ENCODE measurements at regions not wholly inside any gene's neighbourhood (a gene's known extent, or its start where the extent isn't known, plus 50 kb on each side); places are given as distances from the start of the nearest gene placed in this dataset.

DNA sequence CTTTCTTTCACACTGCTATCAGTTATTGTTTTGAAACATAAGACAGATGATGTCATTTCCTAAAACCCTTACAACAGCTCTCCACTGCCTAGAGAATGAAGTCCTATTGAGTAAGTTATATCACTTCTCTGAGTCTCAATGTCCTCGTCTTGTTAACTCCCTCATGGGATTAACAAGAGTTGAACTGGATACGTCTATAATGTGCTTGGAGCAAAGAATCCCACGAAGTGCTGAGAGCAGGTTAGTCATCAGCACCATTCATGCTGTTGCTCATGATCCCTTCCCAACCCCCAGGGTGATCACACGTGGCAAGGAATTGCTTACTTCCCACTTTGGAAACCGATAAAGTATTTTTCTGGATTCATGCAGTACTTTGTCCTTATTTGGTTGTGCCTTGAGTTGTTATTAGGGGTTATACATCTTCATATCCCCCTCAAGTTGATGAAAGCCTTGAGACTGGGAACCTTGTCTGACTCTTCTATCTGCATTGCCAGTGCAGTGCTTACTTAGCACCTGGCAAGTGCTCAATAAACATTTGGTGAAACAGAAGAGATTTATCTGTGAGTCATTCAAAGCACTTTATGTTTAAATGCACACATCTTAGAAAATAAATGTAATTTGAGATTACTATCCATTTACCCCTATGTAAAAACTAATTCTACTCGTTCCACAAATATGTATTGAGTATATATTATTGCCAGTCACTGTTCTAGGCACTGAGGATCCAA lies 487.5 kb downstream of the EPM2A start:
- no peak for TF ChIP-seq CTCF (IDR thresholded peaks at IDR 0.05)
- no peaks in the 10 kb centered on the region for H3K9me3 ChIP-seq

GRCh38 chr6:145250436-145250835 lies 484.9 kb downstream of the EPM2A start:
- no peak for TF ChIP-seq CTCF (IDR thresholded peaks at IDR 0.05)
- Histone ChIP-seq H3K36me3 (no peaks in the 10 kb centered on the region), H3K9me3 (no peaks in the 10 kb centered on the region), H3K4me3 (no peak overlapping the region), H3K27me3 (no peaks in the 10 kb centered on the region), H3K4me1 (no peaks in the 10 kb centered on the region), H3K27ac (no peak overlapping the region)
- intact Hi-C loops (cut with DNase I; ENCODE audit: low total_unique reads), result no loop called here
- DNase-seq, result no peak

More for the DNA sequence above, 487.5 kb downstream of the EPM2A start:
- H3K27ac ChIP-seq, result no peak overlapping the region
- H3K4me3 ChIP-seq, result no peak overlapping the region
- intact Hi-C loops (cut with DNase I; ENCODE audit: low total_unique reads), result no loop called here
- H3K27me3 ChIP-seq, result no peaks in the 10 kb centered on the region
- no peak for DNase-seq
- no peaks in the 10 kb centered on the region for H3K36me3 ChIP-seq
- no peaks in the 10 kb centered on the region for H3K4me1 ChIP-seq

DNA sequence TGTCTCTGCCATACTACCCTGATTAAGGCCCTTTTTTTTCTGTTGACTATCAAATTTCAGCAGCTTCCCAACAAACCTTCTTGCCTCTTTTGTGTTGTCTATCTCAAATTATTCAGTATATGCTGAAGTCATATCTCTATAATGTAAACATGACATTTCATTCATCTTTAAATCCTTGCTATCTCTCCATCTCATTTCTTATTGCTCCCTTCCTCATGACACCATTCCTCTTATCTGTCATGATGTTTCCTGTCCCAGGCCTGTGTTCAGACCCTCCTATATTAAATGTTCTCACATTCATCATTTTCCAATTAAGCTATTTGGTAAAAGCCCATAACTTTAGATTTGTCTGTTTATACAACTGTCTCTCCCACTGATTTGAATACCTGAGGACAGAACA lies 482.6 kb downstream of the EPM2A start:
- Histone ChIP-seq H3K4me3 (no peak overlapping the region), H3K27me3 (no peaks in the 10 kb centered on the region), H3K36me3 (no peaks in the 10 kb centered on the region), H3K27ac (no peak overlapping the region), H3K9me3 (no peaks in the 10 kb centered on the region), H3K4me1 (no peaks in the 10 kb centered on the region)
- TF ChIP-seq CTCF (IDR thresholded peaks at IDR 0.05), result no peak
- intact Hi-C loops (cut with DNase I; ENCODE audit: low total_unique reads), result no loop called here
- no peak for DNase-seq

DNA sequence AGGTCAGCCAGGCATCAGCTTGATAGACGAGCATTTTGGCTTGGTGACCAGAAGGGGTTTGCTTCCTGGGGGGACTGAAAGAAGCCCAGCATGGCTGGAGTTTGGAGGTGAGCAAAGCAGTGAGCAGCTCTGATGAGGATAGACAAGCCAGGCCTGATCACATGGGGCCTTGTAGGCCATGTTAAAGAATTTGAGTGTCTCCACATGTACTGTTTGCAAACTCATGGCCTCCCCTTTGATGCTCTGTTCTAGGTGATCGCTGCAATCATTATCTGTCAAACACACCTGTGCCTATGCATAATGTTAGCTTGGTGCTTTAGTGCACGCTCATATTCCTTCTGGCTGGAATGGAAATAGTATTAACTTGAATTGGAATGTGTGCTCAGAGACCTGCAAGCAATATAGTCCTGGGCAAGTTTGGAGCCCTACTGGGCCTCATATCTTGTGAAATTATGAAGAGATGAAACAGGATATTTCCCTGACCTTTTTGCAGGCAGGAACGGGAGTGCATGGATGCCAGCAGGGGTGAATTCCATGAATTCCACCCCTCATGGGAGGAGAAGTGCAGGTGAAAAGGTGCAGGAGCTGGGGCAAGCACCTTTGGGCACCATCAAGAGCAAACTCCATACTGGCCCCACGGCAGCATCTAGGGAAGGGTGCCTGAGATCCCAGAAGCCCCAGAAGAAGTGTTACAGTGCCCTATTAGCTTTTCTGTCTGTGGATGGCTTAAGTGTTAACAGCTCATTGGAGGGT lies 480.5 kb downstream of the EPM2A start:
- Histone ChIP-seq H3K27me3 (no peaks in the 10 kb centered on the region), H3K27ac (no peak overlapping the region), H3K9me3 (no peaks in the 10 kb centered on the region), H3K4me3 (no peak overlapping the region), H3K4me1 (no peaks in the 10 kb centered on the region), H3K36me3 (no peaks in the 10 kb centered on the region)
- DNase-seq, result no peak
- no peak for TF ChIP-seq CTCF (IDR thresholded peaks at IDR 0.05)
- intact Hi-C loops (cut with DNase I; ENCODE audit: low total_unique reads), result no loop called here

GRCh38 chr6:145257704-145258103 lies 477.6 kb downstream of the EPM2A start:
- Histone ChIP-seq H3K36me3 (no peaks in the 10 kb centered on the region), H3K9me3 (no peaks in the 10 kb centered on the region), H3K27me3 (no peaks in the 10 kb centered on the region), H3K27ac (no peak overlapping the region), H3K4me1 (no peaks in the 10 kb centered on the region), H3K4me3 (no peak overlapping the region)
- TF ChIP-seq CTCF (IDR thresholded peaks at IDR 0.05), result no peak
- intact Hi-C loops (cut with DNase I; ENCODE audit: low total_unique reads), result no loop called here
- no peak for DNase-seq

Data from tibial artery (tissue), 4 donors.